Thoracic aorta (tissue), 2 donors: ENCODE measurements at regions not wholly inside any gene's neighbourhood (a gene's known extent, or its start where the extent isn't known, plus 50 kb on each side); places are given as distances from the start of the nearest gene placed in this dataset.

Experiments
- ATAC-seq: fragments of 150-250 bp; one replicate; pipeline ENCODE4 v1.8.0; 2017; ENCODE audit warnings: low read depth; ENCODE audit not compliant: insufficient number of reproducible peaks, low FRiP score
- DNase-seq: peaks from one replicate; pipeline ENCODE4 v3.0.0-alpha.2; 2020; ENCODE audit warnings: low spot score
- H3K27ac ChIP-seq, 2 donors: fragments of 200-600 bp; sonication (generic); 1 replicate in 1 of 2; 2 replicates in 1 of 2; pipeline ENCODE4 v1.5.1; 2016; ENCODE audit warnings: mild to moderate bottlenecking in 2 of 2, moderate library complexity in 2 of 2
- H3K27me3 ChIP-seq: fragments of 200-600 bp; sonication (generic); replicated peaks from 2 replicates; pipeline ENCODE4 v1.6.0; 2016; ENCODE audit warnings: mild to moderate bottlenecking; ENCODE audit not compliant: insufficient read depth
- H3K36me3 ChIP-seq: fragments of 200-600 bp; sonication (generic); one replicate; pipeline ENCODE4 v1.5.1; 2016
- H3K4me1 ChIP-seq, 2 donors: fragments of 200-600 bp; sonication (generic); 1 replicate in 1 of 2; 2 replicates in 1 of 2; pipeline versions ENCODE4 v1.5.1 to v1.6.0; 2016; ENCODE audit warnings: low read depth in 2 of 2, mild to moderate bottlenecking in 1 of 2; ENCODE audit not compliant: control insufficient read depth in 1 of 2
- H3K4me3 ChIP-seq: fragments of 200-600 bp; sonication (generic); 2 replicates; pipeline ENCODE4 v1.5.1; 2016; ENCODE audit warnings: mild to moderate bottlenecking
- H3K9me3 ChIP-seq: fragments of 200-600 bp; sonication (generic); 2 replicates; pipeline ENCODE4 v1.5.1; 2016
- TF ChIP-seq, protein P1 (sequence below): fragments of 200-600 bp; sonication (generic); IDR thresholded peaks from one replicate; pipeline ENCODE4 v1.5.1; 2019; ENCODE audit warnings: antibody characterized with exemption

DNA sequence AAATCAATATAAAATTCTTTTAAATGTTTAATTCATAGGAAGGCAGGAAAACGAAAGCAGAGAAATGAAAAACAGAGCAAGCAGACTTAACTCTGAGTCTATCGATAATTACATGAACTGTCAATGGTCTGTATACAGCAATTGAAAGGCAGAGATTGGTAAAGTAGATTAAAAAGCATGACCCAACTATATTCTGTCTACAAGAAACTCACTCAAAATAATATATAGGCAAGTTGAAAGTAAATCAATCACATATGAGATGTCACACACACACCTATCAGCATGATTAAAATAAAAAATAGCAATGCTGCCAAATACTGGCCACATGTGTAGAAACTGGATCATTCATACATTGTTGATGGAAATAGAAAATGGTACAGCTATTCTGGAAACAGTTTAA is 136.4 kb upstream of the CYP1B1 start:
- no peaks in the 10 kb centered on the region for H3K27me3 ChIP-seq
- DNase-seq (no peak), ATAC-seq (no peak)
- no peaks in the 10 kb centered on the region for H3K36me3 ChIP-seq
- peaks cover 3% of the 10 kb centered on the region for H3K9me3 ChIP-seq
- H3K4me1 ChIP-seq: no peaks in the 10 kb centered on the region
- TF ChIP-seq, protein P1, sequence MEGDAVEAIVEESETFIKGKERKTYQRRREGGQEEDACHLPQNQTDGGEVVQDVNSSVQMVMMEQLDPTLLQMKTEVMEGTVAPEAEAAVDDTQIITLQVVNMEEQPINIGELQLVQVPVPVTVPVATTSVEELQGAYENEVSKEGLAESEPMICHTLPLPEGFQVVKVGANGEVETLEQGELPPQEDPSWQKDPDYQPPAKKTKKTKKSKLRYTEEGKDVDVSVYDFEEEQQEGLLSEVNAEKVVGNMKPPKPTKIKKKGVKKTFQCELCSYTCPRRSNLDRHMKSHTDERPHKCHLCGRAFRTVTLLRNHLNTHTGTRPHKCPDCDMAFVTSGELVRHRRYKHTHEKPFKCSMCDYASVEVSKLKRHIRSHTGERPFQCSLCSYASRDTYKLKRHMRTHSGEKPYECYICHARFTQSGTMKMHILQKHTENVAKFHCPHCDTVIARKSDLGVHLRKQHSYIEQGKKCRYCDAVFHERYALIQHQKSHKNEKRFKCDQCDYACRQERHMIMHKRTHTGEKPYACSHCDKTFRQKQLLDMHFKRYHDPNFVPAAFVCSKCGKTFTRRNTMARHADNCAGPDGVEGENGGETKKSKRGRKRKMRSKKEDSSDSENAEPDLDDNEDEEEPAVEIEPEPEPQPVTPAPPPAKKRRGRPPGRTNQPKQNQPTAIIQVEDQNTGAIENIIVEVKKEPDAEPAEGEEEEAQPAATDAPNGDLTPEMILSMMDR: no peak
- no peak overlapping the region for H3K27ac ChIP-seq
- H3K4me3 ChIP-seq: no peak overlapping the region

DNA sequence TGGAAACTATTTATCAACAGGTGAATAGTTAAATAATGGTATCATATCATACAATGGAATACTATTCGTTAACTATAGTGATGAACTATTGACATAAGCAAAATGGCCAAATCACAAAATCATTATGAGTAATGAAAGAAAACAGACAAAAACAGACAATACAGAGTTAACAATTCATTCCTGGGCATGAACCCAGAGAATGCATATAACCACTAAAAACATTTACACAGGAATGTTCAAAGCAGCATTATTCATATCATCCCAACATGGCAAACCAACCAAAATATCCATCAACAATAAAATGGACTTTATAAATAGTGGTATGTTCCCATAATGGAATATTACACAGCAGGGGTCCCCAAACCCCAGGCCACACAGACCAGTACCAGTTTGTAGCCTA is 131.2 kb upstream of the CYP1B1 start:
- Histone ChIP-seq H3K4me3 (no peak overlapping the region), H3K9me3 (no peaks in the 10 kb centered on the region), H3K27ac (no peak overlapping the region), H3K36me3 (no peaks in the 10 kb centered on the region), H3K4me1 (no peaks in the 10 kb centered on the region), H3K27me3 (no peaks in the 10 kb centered on the region)
- DNase-seq (no peak), ATAC-seq (no peak)
- TF ChIP-seq, protein P1: no peak

DNA sequence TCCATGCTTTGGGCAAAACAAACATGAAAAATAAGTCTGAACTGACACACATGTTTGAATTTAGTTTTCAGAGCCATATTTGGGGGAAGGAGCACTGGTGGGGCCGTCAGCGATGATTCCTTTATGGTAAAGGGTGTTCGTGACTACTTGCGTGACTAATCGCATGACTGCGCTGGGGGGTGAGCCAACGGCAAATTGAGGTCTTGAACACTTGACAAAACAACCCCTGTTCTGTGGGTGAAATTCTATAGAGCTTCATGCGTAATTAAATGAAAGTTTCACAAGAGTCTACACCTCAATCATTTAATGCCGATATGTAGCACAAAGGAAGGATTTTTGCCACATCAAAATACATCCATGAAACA is 127.5 kb upstream of the CYP1B1 start:
- Histone ChIP-seq H3K27ac (no peak overlapping the region), H3K9me3 (no peaks in the 10 kb centered on the region), H3K4me3 (no peak overlapping the region), H3K36me3 (no peaks in the 10 kb centered on the region), H3K4me1 (no peaks in the 10 kb centered on the region), H3K27me3 (no peaks in the 10 kb centered on the region)
- TF ChIP-seq, protein P1: no peak
- ATAC-seq (no peak), DNase-seq (no peak)

DNA sequence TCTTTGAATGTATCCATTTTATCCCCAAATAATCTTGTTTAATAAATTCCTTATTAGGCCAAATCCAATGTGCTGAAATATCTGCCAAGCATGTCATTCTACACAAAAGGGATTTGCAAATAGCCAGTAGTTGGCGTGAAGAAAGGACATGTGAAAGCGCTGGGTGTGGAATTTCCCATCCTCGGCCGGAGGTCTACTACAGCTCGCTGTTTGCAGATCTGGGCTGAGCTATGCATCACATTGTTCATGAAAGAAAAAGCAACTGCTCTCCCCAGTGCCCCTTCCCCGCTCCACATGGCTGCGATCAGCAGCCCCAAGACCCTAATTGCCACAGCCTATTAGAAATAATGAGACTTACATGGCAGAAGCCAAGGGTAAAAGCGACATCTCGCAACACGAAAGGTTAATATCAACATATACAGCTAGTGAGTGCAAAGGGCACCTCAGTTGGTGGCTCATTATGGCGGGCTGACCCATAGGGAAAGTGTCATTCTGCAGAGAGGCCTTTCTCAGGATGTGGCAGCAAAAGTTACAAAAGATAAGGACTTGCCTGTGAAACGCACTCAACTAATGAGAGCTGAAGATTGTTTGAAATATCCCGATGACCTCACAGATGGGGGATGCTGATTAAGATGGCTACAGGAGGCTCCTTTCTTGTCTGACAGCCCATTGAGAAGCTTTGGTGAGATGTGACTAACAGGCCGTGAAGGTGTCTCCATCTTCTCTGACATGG is 126.9 kb upstream of the CYP1B1 start:
- Histone ChIP-seq H3K27ac (no peak overlapping the region), H3K36me3 (no peaks in the 10 kb centered on the region), H3K4me1 (no peaks in the 10 kb centered on the region), H3K4me3 (no peak overlapping the region), H3K27me3 (no peaks in the 10 kb centered on the region), H3K9me3 (no peaks in the 10 kb centered on the region)
- ATAC-seq (no peak), DNase-seq (no peak)
- TF ChIP-seq, protein P1: no peak

DNA sequence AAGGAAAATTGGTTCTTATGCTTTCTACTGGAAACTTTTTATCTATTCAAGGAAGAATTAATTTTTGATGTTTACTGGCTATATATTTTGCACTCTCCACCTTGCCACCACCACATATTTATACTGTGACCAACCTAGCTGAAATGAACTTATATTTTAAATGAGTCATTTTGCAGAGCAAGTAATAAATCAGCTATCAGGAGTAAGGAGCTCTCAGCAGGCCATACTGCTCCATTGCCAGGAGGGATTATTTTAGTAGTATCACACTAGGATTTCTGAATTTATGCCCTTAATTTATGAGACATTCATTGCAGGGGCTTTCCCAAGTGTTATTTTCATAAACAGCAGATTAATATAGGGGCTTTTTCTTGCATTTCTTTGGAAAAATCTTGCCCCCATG is 125.8 kb upstream of the CYP1B1 start:
- TF ChIP-seq, protein P1: no peak
- DNase-seq (no peak), ATAC-seq (no peak)
- no peaks in the 10 kb centered on the region for H3K4me1 ChIP-seq
- H3K36me3 ChIP-seq: no peaks in the 10 kb centered on the region
- no peaks in the 10 kb centered on the region for H3K9me3 ChIP-seq
- H3K4me3 ChIP-seq: no peak overlapping the region
- no peaks in the 10 kb centered on the region for H3K27me3 ChIP-seq
- H3K27ac ChIP-seq: no peak overlapping the region
